NOMO-1 treated with dmso at 0.1 percent for 144 hours (cell line): ENCODE measurements at regions not wholly inside any gene's neighbourhood (a gene's known extent, or its start where the extent isn't known, plus 50 kb on each side); places are given as distances from the start of the nearest gene placed in this dataset.

Experiments used
- DNase-seq: peaks from one replicate; lab custom pipeline; 2025; ENCODE audit not compliant: unreplicated experiment; lab: John Stamatoyannopoulos, UW

- no peak for DNase-seq
These were observed 84.1 kb downstream of the TNFSF11 start for GRCh38 chr13:42658019-42658418.

GRCh38 chr13:42660333-42660965 lies 86.5 kb downstream of the TNFSF11 start:
- DNase-seq, result no peak

GRCh38 chr13:42667638-42668037 lies 93.7 kb downstream of the TNFSF11 start:
- no peak for DNase-seq

DNA sequence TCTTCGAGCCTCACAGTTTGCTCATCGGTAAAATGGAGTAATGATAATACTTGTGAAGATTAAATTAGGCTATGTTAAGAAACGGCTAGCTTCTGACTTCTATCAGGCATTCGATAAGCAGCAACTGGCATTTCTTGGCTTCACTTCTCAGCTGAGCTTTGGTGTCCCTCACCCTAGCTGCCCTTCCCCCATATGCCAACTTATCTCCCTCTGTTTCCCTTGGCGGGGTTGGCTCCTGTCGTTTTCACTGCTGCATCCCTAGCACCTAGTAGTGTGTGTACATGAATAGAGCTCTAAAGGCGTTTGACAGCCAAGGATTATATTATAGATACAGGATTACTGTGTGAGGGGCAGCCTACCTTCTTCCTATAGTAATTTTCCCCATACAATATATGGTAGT lies 97.5 kb downstream of the TNFSF11 start:
- no peak for DNase-seq

DNA sequence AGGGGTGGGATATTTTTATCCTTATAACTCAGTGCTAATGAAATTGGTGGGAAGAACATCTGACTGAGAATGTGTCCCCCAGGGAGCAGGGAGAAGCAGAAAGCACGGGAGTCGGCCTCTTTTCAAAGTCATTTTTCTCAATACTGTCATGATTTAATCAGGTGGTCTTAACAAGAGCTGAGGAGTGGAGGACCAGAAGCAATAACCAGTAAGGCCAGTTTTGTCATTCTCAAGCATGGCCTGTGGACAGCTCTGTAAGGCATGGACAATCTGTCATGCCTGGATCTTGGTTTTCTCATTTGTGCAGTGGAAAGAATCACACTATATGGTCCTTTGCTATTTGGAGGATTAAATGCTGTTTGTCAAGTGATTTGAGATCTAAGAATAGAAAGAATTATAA lies 99.7 kb downstream of the TNFSF11 start:
- DNase-seq, result no peak

DNA sequence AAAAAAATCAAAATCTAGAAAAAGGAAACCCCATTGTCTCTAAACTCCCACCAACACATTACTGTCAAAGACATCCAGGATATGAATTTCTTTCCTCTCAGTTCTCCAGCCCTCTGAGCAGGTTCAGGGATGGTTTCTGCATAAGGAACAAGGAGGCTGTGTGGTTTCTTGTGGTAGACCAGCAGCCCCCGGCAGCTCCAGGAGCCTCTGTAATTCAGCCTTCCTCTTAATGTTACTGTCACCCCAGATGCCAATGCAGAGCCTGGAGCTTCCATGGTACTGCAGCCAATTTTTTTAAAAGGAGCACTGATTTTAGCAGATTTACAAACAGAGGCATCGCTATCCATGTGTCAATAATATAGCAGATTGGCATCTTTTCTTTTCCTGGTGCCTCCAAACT lies 100.6 kb upstream of the FAM216B start:
- DNase-seq, result no peak

DNA sequence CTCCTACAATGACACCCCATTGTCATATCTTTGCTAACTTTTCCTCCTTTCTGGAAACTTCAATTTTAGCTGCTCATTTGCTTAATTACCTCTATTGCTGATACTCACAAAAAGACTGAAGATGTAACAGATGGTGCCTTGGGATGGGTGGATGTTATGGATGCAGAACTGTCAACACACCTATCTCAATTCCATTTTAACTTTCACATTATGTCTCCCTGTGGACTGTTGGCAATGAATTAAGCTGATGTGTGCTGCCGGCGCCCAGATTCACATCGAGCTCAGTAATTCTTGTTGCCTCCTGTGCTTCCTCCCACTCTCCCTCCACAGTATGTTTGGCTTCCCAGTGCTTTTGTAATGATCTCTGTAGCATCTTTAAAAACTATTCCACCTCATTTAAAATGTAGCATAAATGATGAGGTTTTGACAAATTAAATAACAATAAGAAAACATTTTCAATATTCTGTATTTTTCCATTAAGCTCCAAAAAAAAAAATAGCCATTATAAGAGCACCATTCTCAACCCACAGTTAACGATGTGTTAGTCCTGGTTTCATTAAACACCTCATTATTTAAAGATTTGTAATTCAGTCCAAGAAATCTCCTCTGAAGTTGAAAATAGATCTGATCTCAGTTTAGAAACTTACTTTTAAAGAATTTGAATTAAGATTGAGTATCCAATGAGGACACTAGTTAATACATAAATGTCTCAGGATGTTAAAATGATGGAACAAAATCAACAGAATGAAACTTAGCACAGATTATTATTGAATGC lies 99.9 kb upstream of the FAM216B start:
- DNase-seq, result no peak

- no peak for DNase-seq
These were observed 97.2 kb upstream of the FAM216B start for GRCh38 chr13:42684226-42684625.

GRCh38 chr13:42685751-42686150 lies 95.6 kb upstream of the FAM216B start:
- DNase-seq, result no peak

DNA sequence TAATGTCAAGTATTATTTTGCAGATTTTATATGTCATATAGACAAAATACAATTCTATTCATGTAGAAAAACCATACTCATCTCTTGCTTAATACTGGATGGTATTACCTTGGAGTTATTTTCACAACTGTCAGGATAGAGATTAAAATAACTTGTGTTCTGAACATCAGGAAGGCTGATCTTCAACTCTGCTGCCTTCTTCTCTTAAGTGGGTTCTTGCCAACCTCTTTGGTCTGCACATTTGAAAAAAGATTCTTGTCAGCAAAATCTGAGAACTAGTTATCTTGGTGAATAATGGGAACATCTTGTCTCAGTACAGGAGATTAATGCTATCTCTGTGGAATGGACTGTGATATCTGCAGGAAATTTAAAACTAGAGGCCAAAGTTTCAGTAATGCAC lies 95.2 kb upstream of the FAM216B start:
- no peak for DNase-seq

DNA sequence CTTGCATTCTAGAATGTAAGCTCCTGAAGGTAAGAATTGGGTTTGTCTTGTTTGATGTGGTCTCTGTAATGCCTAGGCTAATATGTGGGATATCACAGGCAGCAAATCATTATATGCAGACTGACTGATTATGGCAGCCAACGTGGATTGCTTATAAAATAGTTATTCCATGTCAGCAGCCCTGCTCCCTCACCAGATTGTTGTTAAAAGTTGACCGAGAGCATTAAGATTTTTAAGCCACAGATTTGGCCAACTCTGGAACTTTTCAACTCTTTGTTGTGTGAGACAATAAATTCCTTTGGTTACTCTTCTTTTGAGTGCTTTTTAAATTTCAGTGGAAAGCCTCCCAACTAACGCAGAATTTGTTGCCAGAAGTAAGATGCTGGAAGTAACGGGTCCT lies 92.6 kb upstream of the FAM216B start:
- DNase-seq, result no peak

GRCh38 chr13:42696191-42696590 lies 85.2 kb upstream of the FAM216B start:
- no peak for DNase-seq

- no peak for DNase-seq
These were observed 81.5 kb upstream of the FAM216B start for GRCh38 chr13:42699912-42700311.

- DNase-seq, result no peak
These were observed 78.7 kb upstream of the FAM216B start for GRCh38 chr13:42702716-42703115.

DNA sequence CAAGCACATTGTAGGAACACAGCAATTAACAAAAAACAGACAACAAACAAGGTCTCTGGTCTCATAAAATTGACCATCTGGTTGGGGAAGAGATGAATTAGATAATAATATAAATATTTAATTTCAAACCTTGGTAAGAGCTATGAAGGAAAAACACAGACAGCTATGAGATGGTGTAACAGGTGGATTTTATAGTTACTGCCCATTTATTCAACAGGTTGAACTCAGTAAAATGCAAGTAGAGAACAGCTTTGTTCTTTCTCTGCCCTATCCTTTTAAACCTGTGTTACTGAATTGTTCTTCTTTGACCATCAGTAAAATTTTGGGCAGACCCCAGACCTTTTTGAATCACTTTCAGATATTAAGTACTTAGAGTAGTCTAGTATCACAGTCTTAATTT lies 77.6 kb upstream of the FAM216B start:
- DNase-seq, result no peak

DNA sequence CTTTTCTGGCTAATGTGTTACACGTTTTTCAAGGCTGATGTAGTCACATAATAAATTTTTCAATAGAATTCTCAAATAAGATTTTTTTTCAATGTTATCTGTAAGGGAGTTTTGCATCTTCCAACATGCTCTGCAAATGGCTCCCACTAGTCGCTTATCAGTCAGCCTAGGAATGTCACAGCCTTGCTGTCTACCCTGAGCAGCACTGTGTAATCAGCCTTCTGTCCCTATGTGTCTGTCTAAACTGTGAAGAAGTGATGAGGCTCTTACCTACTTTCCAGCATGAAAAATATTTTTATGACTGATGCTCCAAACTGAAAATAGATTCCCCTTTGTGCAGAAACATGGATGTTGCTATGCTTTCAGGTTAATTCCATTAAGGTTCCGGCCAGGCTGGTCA lies 75.1 kb upstream of the FAM216B start:
- no peak for DNase-seq

GRCh38 chr13:42707048-42707447 lies 74.3 kb upstream of the FAM216B start:
- no peak for DNase-seq

- DNase-seq, result no peak
These were observed 73.8 kb upstream of the FAM216B start for GRCh38 chr13:42707586-42707985.

DNA sequence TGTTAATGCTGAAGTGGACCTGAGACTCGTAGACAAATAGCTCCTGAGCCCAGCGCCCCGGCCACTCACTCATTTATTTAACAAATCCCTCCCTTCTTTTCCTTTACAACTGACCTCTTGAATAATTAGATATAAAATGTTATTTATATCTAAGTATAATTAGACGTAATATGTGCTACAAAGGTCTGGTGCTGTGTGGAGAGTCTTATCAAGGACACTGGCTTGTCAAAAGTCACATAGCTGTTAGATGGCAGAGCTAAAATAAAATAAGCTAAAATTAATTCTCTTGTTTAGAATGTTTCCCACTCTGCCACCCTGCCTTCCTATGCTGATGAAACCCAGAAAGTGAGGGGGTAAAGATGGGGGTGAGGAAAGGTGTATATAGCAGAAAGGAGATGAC lies 73.0 kb upstream of the FAM216B start:
- DNase-seq, result no peak

DNA sequence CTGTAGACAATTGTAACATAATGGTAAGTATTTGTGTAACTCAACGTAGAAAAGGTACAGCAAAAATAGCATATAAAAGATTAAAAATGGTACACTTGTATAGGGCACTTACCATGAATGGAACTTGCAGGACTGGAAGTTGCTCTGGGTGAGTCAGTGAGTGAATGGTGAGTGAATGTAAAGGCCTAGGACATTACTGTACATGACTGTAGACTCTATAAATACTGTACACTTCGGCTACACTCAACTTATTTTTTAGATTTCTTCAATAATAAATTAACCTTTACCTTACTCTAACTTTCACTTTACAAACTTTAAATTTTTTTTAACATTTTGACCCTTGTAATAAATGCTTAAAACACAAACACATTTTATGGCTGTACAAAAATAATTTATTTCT lies 72.1 kb upstream of the FAM216B start:
- no peak for DNase-seq

DNA sequence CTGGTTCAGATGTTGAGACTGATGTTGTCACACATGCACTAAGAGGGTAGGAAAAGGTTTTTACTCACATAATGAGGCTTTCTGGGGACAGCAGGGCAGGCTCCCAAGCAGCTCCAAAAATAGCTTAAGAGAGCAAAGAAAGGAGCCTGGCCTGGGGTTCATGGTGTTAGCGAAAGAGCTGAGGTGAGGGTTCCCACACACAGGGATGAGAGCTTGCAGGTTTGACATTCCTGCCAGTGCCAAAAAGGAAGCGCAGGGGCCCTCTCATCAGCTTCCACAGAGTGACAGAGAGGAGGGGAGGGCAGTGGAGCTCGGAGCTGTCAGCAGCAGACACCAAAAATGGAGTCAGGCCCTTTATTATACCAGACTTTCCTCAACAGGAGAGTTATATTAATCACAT lies 65.5 kb upstream of the FAM216B start:
- DNase-seq, result no peak

DNA sequence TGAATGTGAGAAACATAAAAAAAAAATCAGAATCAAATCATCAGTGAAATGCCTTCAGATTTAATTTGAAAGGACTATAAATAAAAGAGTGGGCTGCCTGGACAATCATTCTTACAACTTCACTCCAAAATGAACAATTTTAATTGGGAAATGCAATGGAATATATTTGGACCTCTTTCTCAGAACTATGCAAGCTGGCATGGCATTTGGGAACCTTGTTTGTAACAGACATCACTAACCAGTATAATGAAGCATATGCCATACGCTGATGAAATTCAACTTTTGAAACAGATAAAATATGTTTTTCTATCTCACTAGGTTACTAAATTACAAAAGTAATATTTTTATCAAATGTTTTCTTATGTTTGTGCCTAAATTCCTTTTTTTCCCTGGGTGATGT lies 64.2 kb upstream of the FAM216B start:
- DNase-seq, result no peak
